SIG-M5 treated with dmso at 0.1 percent for 504 hours (cell line): ENCODE measurements at regions not wholly inside any gene's neighbourhood (a gene's known extent, or its start where the extent isn't known, plus 50 kb on each side); places are given as distances from the start of the nearest gene placed in this dataset.

ENCODE experiments used
- DNase-seq: peaks from one replicate; lab custom pipeline; 2025; ENCODE audit not compliant: unreplicated experiment; lab: John Stamatoyannopoulos, UW

DNA sequence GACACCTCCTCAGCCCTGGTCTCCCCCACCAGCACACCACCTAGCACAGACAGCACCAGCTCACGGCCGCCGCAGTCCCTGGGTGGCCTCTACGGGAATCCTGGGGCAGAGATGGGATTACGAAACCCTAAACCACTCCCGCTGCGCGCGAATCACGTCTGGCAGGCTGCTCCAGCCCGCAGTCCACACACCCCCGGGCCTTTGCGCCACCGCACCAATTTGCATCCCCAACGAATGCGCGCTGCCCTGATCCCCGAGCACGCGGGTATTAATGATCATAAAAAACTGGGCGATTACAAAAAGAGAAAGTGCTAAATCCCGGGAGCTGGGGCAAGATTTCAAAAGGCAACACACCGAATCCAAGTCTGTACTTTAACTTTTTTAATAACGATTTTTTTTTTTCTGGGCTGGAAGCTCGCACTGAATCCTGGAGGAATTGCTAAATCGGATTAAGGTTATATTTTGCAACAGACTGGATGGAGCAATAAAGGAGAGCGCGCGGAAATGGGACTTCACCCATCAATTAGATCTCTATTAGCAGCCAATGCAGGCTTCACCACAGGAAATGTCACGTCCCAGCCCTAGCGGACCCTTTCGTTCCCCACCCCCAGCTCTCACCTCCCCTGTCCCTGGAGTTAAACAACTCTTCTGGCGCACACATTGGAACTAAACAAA, 69.8 kb upstream of the TMEM33 start:
- no peak for DNase-seq

DNA sequence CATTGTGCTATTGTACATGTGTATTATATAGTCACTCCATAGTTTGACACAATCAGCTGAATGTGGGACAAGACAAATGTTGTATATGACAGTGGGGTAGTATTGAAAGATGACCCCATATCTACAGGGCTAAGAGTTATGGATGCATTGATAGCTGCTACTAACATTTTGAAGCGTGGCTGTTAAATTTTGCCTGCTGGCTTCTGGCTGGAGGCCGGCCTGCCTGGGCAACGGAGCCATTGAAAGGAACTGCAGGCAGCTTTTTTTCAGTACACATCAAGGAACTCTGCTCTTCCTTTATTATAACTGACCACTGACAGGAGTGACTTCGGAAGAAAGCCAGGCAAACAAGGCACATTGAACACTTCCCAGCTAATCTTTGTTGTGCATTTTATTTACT, 76.1 kb upstream of the TMEM33 start:
- no peak for DNase-seq

- no peak for DNase-seq
These were observed 78.0 kb upstream of the TMEM33 start for GRCh38 chr4:41857226-41857641.

DNA sequence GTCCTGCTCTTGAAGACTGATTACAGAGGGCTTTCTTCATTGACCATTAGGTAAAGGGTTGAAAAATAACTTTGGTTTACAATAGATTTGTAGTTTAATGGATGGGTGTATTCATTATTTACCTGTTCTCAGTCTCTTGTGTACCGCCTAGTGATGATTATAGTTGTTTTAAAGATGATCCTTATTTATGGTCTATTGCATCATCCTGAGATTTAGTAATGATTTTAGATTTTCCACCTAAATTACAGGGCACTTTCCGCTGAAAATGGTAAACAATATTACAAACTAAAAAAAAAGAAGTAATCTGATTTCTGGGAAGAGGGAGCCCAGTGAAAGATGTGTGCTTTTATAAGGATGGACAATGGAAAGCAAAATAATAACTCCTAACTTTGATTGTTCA, 78.4 kb upstream of the TMEM33 start:
- DNase-seq, result no peak

- DNase-seq, result no peak
These were observed 81.3 kb upstream of the TMEM33 start for GRCh38 chr4:41853973-41854372.

- no peak for DNase-seq
These were observed 83.0 kb upstream of the TMEM33 start for GRCh38 chr4:41852229-41852628.

- no peak for DNase-seq
These were observed 83.6 kb upstream of the TMEM33 start for GRCh38 chr4:41851621-41852020.

GRCh38 chr4:41844327-41844726, 90.9 kb upstream of the TMEM33 start:
- no peak for DNase-seq

- no peak for DNase-seq
These were observed 91.7 kb upstream of the PHOX2B start for GRCh38 chr4:41839916-41840854.

- no peak for DNase-seq
These were observed 90.1 kb upstream of the PHOX2B start for GRCh38 chr4:41838590-41838989.

DNA sequence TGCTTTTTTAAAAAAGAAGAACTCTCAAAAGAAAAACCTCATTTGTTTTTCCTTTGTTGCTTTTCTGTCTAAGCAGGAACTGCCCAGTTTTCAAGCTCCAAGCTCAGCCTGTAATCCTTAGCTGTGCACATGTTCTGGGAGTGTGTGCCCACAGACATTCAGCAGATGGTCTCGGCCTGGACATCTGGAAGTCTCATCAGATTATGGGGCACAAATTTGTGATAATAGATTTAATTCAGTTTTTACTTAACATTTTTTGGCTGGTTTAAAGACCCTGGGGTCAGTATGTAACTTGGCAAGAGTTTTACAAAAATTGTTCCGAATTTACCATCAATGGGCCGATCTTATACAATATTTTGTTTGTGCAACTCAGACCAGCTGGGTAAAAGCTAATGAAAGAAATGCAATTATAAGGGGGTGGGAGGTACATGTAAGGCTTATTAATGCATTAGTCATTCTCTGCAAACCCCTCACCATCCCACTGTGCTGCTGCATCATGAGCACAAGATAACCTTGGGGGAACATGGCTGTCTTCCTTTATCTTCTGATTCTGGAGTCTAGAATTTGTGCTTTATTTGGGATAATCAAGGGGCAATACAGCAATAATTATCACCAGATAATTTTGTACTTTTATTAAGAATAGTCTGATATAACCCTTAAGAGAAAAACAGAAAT, 86.9 kb upstream of the PHOX2B start:
- no peak for DNase-seq

- DNase-seq, result no peak
These were observed 84.4 kb upstream of the PHOX2B start for GRCh38 chr4:41832961-41833360.

DNA sequence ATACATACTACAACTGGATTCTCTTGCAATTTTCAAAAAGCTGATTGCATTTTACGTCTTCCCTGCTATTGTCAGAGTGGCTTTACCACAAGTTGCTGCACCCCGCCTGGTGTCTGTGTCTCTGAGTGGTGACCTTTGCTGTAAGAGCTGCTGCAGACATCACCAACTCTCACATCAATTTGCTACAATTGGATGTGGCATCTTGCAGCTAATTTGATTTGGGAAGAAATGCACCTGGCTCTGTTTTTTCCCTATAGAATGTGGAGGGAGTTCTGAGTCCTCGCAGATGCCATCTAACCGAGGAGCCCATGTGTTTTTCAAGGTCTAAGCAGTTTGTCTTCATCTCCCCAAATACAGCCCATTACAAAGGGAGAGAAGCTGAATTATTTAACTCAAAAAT, 73.8 kb upstream of the PHOX2B start:
- DNase-seq, result no peak

- DNase-seq, result no peak
These were observed 71.9 kb upstream of the PHOX2B start for GRCh38 chr4:41820473-41820872.

- DNase-seq, result no peak
These were observed 71.1 kb upstream of the PHOX2B start for GRCh38 chr4:41819621-41820020.

DNA sequence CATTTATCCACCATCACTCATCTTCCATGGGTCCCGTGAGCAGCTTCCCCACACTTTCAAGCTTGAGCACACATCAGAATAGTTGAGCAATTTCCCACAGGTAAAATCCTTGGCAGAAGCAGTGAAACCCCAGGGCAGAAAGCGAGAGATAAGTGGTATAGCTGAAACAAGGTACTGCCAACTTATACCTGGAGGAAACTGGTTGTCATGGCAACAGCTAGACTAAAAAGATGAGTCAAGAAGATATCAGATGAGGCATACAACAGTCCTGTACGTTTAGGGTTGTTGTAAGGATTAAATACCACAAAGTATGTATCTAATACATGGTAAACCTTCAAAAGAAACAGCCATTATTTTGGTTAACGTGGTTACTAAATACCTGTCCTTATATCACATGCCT, 66.9 kb upstream of the PHOX2B start:
- no peak for DNase-seq

GRCh38 chr4:41814565-41814964, 66.0 kb upstream of the PHOX2B start:
- no peak for DNase-seq

DNA sequence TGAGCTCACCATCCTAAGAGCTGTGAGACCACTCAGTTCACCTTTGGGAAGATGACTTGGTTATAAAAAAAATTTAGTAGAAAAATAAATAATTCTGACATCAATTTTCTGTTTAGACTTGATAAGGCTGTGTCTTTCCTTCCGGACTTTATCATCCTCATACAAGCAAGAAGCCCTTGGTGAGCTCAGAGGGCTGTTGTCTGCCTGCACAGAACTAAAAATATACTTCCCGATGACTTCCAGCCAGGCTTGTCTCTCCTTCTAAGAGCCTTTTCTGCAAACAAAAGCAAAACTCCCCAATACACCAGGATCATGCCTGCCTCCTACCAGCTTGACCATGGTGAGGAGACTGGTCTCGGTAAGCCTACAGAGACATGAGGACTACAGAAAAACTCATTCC, 58.3 kb upstream of the PHOX2B start:
- no peak for DNase-seq

GRCh38 chr4:41802590-41802989, 54.1 kb upstream of the PHOX2B start:
- no peak for DNase-seq

- DNase-seq, result no peak
These were observed 50.6 kb upstream of the PHOX2B start for GRCh38 chr4:41799126-41799525.
